Common myeloid progenitor, CD34-positive (primary cell): ENCODE measurements at regions not wholly inside any gene's neighbourhood (a gene's known extent, or its start where the extent isn't known, plus 50 kb on each side); places are given as distances from the start of the nearest gene placed in this dataset.

Experiments
- CTCF ChIA-PET: fragments of 350-600 bp; sonication (Branson Sonifier 250); formaldehyde crosslinking; loops from one replicate; lab custom pipeline; 2021; ENCODE audit warnings: antibody characterized with exemption; lab: Charles Lee
- POLR2A ChIA-PET: fragments of 350-600 bp; sonication (Branson Sonifier 250); formaldehyde crosslinking; loops from one replicate; lab custom pipeline; 2021; ENCODE audit warnings: antibody characterized with exemption; lab: Charles Lee
- DNase-seq, 3 donors: peaks; one replicate each; pipeline versions ENCODE4 v3.0.0 to v3.0.0-alpha.2; 2013
- H3K27ac ChIP-seq, 2 experiments: 1 replicate in 1 of 2; 2 replicates in 1 of 2; pipeline ENCODE4 v1.7.0; 2013; ENCODE audit warnings: inconsistent platforms in 2 of 2, low read length in 2 of 2, mild to moderate bottlenecking in 2 of 2, low read depth in 1 of 2, moderate library complexity in 1 of 2; ENCODE audit not compliant: severe bottlenecking in 2 of 2, insufficient read depth in 1 of 2, poor library complexity in 1 of 2
- H3K27me3 ChIP-seq, 5 experiments: replicated peaks in 2 of 5; 1 replicate in 3 of 5; 2 replicates in 2 of 5; pipeline versions ENCODE4 v1.6.1 to v1.7.0; 2013; ENCODE audit warnings: low read length in 4 of 5, mild to moderate bottlenecking in 2 of 5, moderate library complexity in 2 of 5, inconsistent platforms in 1 of 5; ENCODE audit not compliant: insufficient read depth in 5 of 5, control insufficient read depth in 4 of 5
- H3K36me3 ChIP-seq, 4 experiments: 1 replicate in 2 of 4; 2 replicates in 2 of 4; pipeline versions ENCODE4 v1.6.1 to v1.7.0; 2013; ENCODE audit warnings: low read length in 3 of 4, control low read depth in 1 of 4, mild to moderate bottlenecking in 1 of 4; ENCODE audit not compliant: control insufficient read depth in 4 of 4, insufficient read depth in 4 of 4
- H3K4me1 ChIP-seq, 4 experiments: 1 replicate in 3 of 4; 2 replicates in 1 of 4; pipeline versions ENCODE4 v1.6.1 to v1.7.1; 2013; ENCODE audit warnings: low read length in 3 of 4, mild to moderate bottlenecking in 3 of 4, control low read depth in 1 of 4, inconsistent platforms in 1 of 4, moderate library complexity in 1 of 4; ENCODE audit not compliant: control insufficient read depth in 4 of 4, insufficient read depth in 4 of 4; ENCODE audit errors: control extremely low read depth in 1 of 4
- H3K4me3 ChIP-seq, 7 experiments: 1 replicate in 4 of 7; 2 replicates in 3 of 7; pipeline versions ENCODE4 v1.5.1 to v1.7.0; 2013; ENCODE audit warnings: mild to moderate bottlenecking in 7 of 7, low read length in 6 of 7, moderate library complexity in 6 of 7, inconsistent platforms in 2 of 7, low read depth in 2 of 7, control low read depth in 1 of 7; ENCODE audit not compliant: insufficient read depth in 4 of 7, control insufficient read depth in 1 of 7; ENCODE audit errors: extremely low read depth in 1 of 7
- H3K9me3 ChIP-seq, 5 experiments: 1 replicate in 4 of 5; 2 replicates in 1 of 5; pipeline versions ENCODE4 v1.6.1 to v1.7.1; 2013; ENCODE audit warnings: low read length in 4 of 5, mild to moderate bottlenecking in 2 of 5, inconsistent platforms in 1 of 5, low read depth in 1 of 5, moderate library complexity in 1 of 5; ENCODE audit not compliant: control insufficient read depth in 4 of 5, insufficient read depth in 2 of 5; ENCODE audit errors: control extremely low read depth in 1 of 5
- WGBS: methylation state at CpG from one replicate; pipeline ENCODE4 v1.1.5; 2013; ENCODE audit not compliant: insufficient coverage; 5-methylcytosine and 5-hydroxymethylcytosine counted together

- CTCF ChIA-PET, result no interaction called here
- WGBS, result 91% methylated on average over 5 of the region's 5 CpGs
- POLR2A ChIA-PET, result no interaction called here
- H3K27ac ChIP-seq, result no peak overlapping the region
- no peak for DNase-seq
- peaks cover 0 to 5% (median 2%) of the 10 kb centered on the region in 5 experiments for H3K9me3 ChIP-seq
- no peaks in the 10 kb centered on the region for H3K36me3 ChIP-seq
- no peak overlapping the region for H3K4me3 ChIP-seq
- H3K4me1 ChIP-seq, result no peaks in the 10 kb centered on the region
- H3K27me3 ChIP-seq, result peaks cover 0 to 73% (median 18%) of the 10 kb centered on the region in 5 experiments
Measured at GRCh38 chr22:45073064-45073463, 63.3 kb upstream of the PHF21B start.

GRCh38 chr22:45077286-45077685, 67.5 kb upstream of the PHF21B start:
- CTCF ChIA-PET, result interaction anchor here (0.9 kb wide), 1 partner anchor 20 kb away, joined by 3 read pairs; no protein-coding TSS in a partner anchor
- no peak overlapping the region for H3K4me3 ChIP-seq
- H3K4me1 ChIP-seq, result no peaks in the 10 kb centered on the region
- DNase-seq, result no peak
- H3K27me3 ChIP-seq, result peaks cover under 1 to 70% (median 9%) of the 10 kb centered on the region in 5 experiments
- H3K9me3 ChIP-seq, result no peaks in the 10 kb centered on the region
- H3K27ac ChIP-seq, result no peak overlapping the region
- H3K36me3 ChIP-seq, result no peaks in the 10 kb centered on the region
- POLR2A ChIA-PET, result no interaction called here
- WGBS, result 81% methylated on average over 14 of the region's 14 CpGs

- H3K9me3 ChIP-seq, result no peaks in the 10 kb centered on the region
- POLR2A ChIA-PET, result no interaction called here
- no peak overlapping the region for H3K27ac ChIP-seq
- CTCF ChIA-PET, result no interaction called here
- H3K36me3 ChIP-seq, result no peaks in the 10 kb centered on the region
- DNase-seq, result no peak
- 53% methylated on average over 24 of the region's 25 CpGs for WGBS
- H3K4me3 ChIP-seq, result no peak overlapping the region
- H3K27me3 ChIP-seq, result peaks cover 3 to 70% (median 8%) of the 10 kb centered on the region in 5 experiments
- H3K4me1 ChIP-seq, result no peaks in the 10 kb centered on the region
Measured at GRCh38 chr22:45077826-45078334, 68.1 kb upstream of the PHF21B start.

GRCh38 chr22:45082795-45083194, 73.0 kb upstream of the PHF21B start:
- H3K9me3 ChIP-seq, result no peaks in the 10 kb centered on the region
- H3K27ac ChIP-seq, result no peak overlapping the region
- DNase-seq, result no peak
- H3K4me1 ChIP-seq, result no peaks in the 10 kb centered on the region
- ChIA-PET POLR2A (no interaction called here), CTCF (interaction anchor here (1.6 kb wide), 1 partner anchor 11 kb away, joined by 5 read pairs; no protein-coding TSS in a partner anchor)
- H3K4me3 ChIP-seq, result no peak overlapping the region
- H3K36me3 ChIP-seq, result no peaks in the 10 kb centered on the region
- WGBS, result 23% methylated on average over 5 of the region's 9 CpGs
- peaks cover 0 to 27% (median 3%) of the 10 kb centered on the region in 5 experiments for H3K27me3 ChIP-seq

- CTCF ChIA-PET, result interaction anchor here (1.0 to 1.6 kb wide), 3 partner anchors 10 to 18 kb away, joined by 3 to 5 read pairs (median 3); no protein-coding TSS in a partner anchor
- H3K27me3 ChIP-seq, result peaks cover 0 to 17% (median 3%) of the 10 kb centered on the region in 5 experiments
- DNase-seq, result no peak
Measured at GRCh38 chr22:45083659-45084305, 74.0 kb upstream of the PHF21B start.

GRCh38 chr22:45084400-45084920, 74.7 kb upstream of the PHF21B start:
- CTCF ChIA-PET, result interaction anchor here (1.0 to 1.6 kb wide), 3 partner anchors 9 to 18 kb away, joined by 3 to 5 read pairs (median 3); no protein-coding TSS in a partner anchor

More at GRCh38 chr22:45083659-45084305, 74.0 kb upstream of the PHF21B start:
- no peaks in the 10 kb centered on the region for H3K9me3 ChIP-seq
- no peak overlapping the region for H3K27ac ChIP-seq
- POLR2A ChIA-PET, result no interaction called here
- H3K4me1 ChIP-seq, result no peaks in the 10 kb centered on the region
- 97% methylated on average over 6 of the region's 6 CpGs for WGBS
- no peak overlapping the region for H3K4me3 ChIP-seq
- H3K36me3 ChIP-seq, result no peaks in the 10 kb centered on the region

GRCh38 chr22:45087802-45088201, 75.9 kb upstream of the NUP50 start:
- Histone ChIP-seq H3K36me3 (no peaks in the 10 kb centered on the region), H3K27me3 (peaks cover 0 to 18% (median 3%) of the 10 kb centered on the region in 5 experiments), H3K4me1 (no peaks in the 10 kb centered on the region), H3K4me3 (no peak overlapping the region), H3K9me3 (peaks cover 0 to 3% (median 0%) of the 10 kb centered on the region in 5 experiments), H3K27ac (no peak overlapping the region)
- DNase-seq, result no peak
- ChIA-PET CTCF (no interaction called here), POLR2A (no interaction called here)
- WGBS, result 96% methylated on average over 3 of the region's 5 CpGs

More at GRCh38 chr22:45084400-45084920, 74.7 kb upstream of the PHF21B start:
- POLR2A ChIA-PET, result no interaction called here
- peaks cover 0 to 16% (median 3%) of the 10 kb centered on the region in 5 experiments for H3K27me3 ChIP-seq
- no peaks in the 10 kb centered on the region for H3K36me3 ChIP-seq
- no peak overlapping the region for H3K4me3 ChIP-seq
- DNase-seq, result no peak
- WGBS, result 95% methylated on average over 5 of the region's 5 CpGs
- H3K4me1 ChIP-seq, result no peaks in the 10 kb centered on the region
- H3K9me3 ChIP-seq, result no peaks in the 10 kb centered on the region
- no peak overlapping the region for H3K27ac ChIP-seq
